Spleen (tissue), 11 donors: ENCODE measurements at regions not wholly inside any gene's neighbourhood (a gene's known extent, or its start where the extent isn't known, plus 50 kb on each side); places are given as distances from the start of the nearest gene placed in this dataset.

Experiments
- DNase-seq: peaks from one replicate; pipeline ENCODE4 v3.0.0-alpha.2; 2020
- H3K27ac ChIP-seq, 8 donors: fragments of 200-600 bp; sonication (generic) in 7 of 8; 1 replicate in 4 of 8; 2 replicates in 4 of 8; pipeline versions ENCODE4 v1.5.0 to v1.8.0; 2016 to 2021; ENCODE audit warnings: inconsistent platforms in 4 of 8, mild to moderate bottlenecking in 4 of 8, moderate library complexity in 1 of 8
- H3K27me3 ChIP-seq, 7 donors: fragments of 200-600 bp; sonication (generic) in 6 of 7; replicated peaks in 1 of 7; 1 replicate in 4 of 7; 2 replicates in 3 of 7; pipeline versions ENCODE4 v1.5.0 to v1.8.0; 2016 to 2021; ENCODE audit warnings: inconsistent platforms in 3 of 7, mild to moderate bottlenecking in 1 of 7
- H3K36me3 ChIP-seq, 6 donors: fragments of 200-600 bp; sonication (generic) in 5 of 6; 1 replicate in 4 of 6; 2 replicates in 2 of 6; pipeline versions ENCODE4 v1.5.0 to v1.8.0; 2016 to 2021; ENCODE audit warnings: inconsistent platforms in 2 of 6
- H3K4me1 ChIP-seq, 6 donors: fragments of 200-600 bp; sonication (generic) in 5 of 6; 1 replicate in 3 of 6; 2 replicates in 3 of 6; pipeline versions ENCODE4 v1.5.0 to v1.8.0; 2016 to 2021; ENCODE audit warnings: inconsistent platforms in 3 of 6
- H3K4me3 ChIP-seq, 8 donors: fragments of 200-600 bp; sonication (generic) in 7 of 8; 1 replicate in 4 of 8; 2 replicates in 4 of 8; pipeline versions ENCODE4 v1.5.0 to v1.8.0; 2016 to 2021; ENCODE audit warnings: inconsistent platforms in 4 of 8, mild to moderate bottlenecking in 4 of 8, moderate library complexity in 2 of 8
- H3K9me3 ChIP-seq, 8 donors: fragments of 200-600 bp; sonication (generic) in 7 of 8; 1 replicate in 4 of 8; 2 replicates in 4 of 8; pipeline versions ENCODE4 v1.5.0 to v1.8.0; 2016 to 2021; ENCODE audit warnings: inconsistent platforms in 4 of 8
- POLR2A ChIP-seq, 3 donors: fragments of 450-650 bp; IDR thresholded peaks; one replicate each; pipeline ENCODE4 v1.5.1; 2017; ENCODE audit warnings: antibody characterized with exemption in 3 of 3, mild to moderate bottlenecking in 1 of 3
- POLR2AphosphoS5 ChIP-seq, 3 donors: sonication (generic); formaldehyde crosslinking; IDR thresholded peaks; one replicate each; pipeline ENCODE4 v1.5.1; 2017; ENCODE audit warnings: antibody characterized with exemption in 3 of 3
- WGBS, 5 donors: extraction: QIAGEN DNeasy Blood & Tissue Kit in 3 of 5; methylation state at CpG; one replicate each; pipeline versions ENCODE4 v1.1.5 to v1.1.7; 2013 to 2018; 5-methylcytosine and 5-hydroxymethylcytosine counted together
- intact Hi-C: fragments of 100-400 bp; cut with DNase I; formaldehyde crosslinking; loops from one replicate; pipeline ENCODE4 v1.15.0; 2023; ENCODE audit warnings: low total_unique reads
- TF ChIP-seq, protein P1 (sequence below), 11 experiments: fragments of 200-600 bp in 7 of 11; fragments of 450-650 bp in 4 of 11; sonication (generic) in 4 of 11; IDR thresholded peaks in 8 of 11; conservative IDR thresholded peaks in 3 of 11; 1 replicate in 7 of 11; 2 replicates in 4 of 11; pipeline versions ENCODE4 v1.4.0 to v1.8.0; 2016 to 2021; ENCODE audit warnings: antibody characterized with exemption in 11 of 11, inconsistent platforms in 4 of 11, mild to moderate bottlenecking in 1 of 11
- donor health status: healthy with polysubstance abuse.
- donor health status: DM: no; HTN: no; CAD: no; lungs with moderate emphysema.
- donor health status: DM: no; HTN: no; CAD: no.
- donor health status: Bipolar disorder and iron deficiency.
- donor health status: healthy.
- donor health status: DM: no; HTN: no; CAD: no.
- donor health status: DM: yes; HTN: yes; CAD: no.

- H3K4me3 ChIP-seq = no peak overlapping the region
- no peaks in the 10 kb centered on the region for H3K4me1 ChIP-seq
- no peak overlapping the region for H3K27ac ChIP-seq
- no peak for DNase-seq
- intact Hi-C loops = no loop called here
- H3K36me3 ChIP-seq = no peaks in the 10 kb centered on the region
- no peaks in the 10 kb centered on the region for H3K9me3 ChIP-seq
- TF ChIP-seq, protein P1, sequence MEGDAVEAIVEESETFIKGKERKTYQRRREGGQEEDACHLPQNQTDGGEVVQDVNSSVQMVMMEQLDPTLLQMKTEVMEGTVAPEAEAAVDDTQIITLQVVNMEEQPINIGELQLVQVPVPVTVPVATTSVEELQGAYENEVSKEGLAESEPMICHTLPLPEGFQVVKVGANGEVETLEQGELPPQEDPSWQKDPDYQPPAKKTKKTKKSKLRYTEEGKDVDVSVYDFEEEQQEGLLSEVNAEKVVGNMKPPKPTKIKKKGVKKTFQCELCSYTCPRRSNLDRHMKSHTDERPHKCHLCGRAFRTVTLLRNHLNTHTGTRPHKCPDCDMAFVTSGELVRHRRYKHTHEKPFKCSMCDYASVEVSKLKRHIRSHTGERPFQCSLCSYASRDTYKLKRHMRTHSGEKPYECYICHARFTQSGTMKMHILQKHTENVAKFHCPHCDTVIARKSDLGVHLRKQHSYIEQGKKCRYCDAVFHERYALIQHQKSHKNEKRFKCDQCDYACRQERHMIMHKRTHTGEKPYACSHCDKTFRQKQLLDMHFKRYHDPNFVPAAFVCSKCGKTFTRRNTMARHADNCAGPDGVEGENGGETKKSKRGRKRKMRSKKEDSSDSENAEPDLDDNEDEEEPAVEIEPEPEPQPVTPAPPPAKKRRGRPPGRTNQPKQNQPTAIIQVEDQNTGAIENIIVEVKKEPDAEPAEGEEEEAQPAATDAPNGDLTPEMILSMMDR (IDR thresholded peaks at IDR 0.05 in 8 of 11, conservative IDR thresholded peaks at IDR 0.05 in 3 of 11) = no peak
- TF ChIP-seq POLR2A (IDR thresholded peaks at IDR 0.05) (no peak), POLR2AphosphoS5 (IDR thresholded peaks at IDR 0.05) (no peak)
- H3K27me3 ChIP-seq = no peaks in the 10 kb centered on the region
Observed at GRCh38 chr4:129821963-129822362, 726.0 kb downstream of the C4orf33 start.

GRCh38 chr4:129822701-129823100 is 726.7 kb downstream of the C4orf33 start:
- 64 to 84% (median 68%) methylated on average over 2 of the region's 2 CpGs for WGBS, 5 donors
- TF ChIP-seq POLR2AphosphoS5 (IDR thresholded peaks at IDR 0.05) (no peak), POLR2A (IDR thresholded peaks at IDR 0.05) (no peak)
- TF ChIP-seq, protein P1 (IDR thresholded peaks at IDR 0.05 in 8 of 11, conservative IDR thresholded peaks at IDR 0.05 in 3 of 11) = no peak
- Histone ChIP-seq H3K36me3 (no peaks in the 10 kb centered on the region), H3K9me3 (no peaks in the 10 kb centered on the region), H3K4me3 (no peak overlapping the region), H3K27ac (no peak overlapping the region), H3K4me1 (no peaks in the 10 kb centered on the region), H3K27me3 (no peaks in the 10 kb centered on the region)
- intact Hi-C loops = no loop called here
- no peak for DNase-seq

GRCh38 chr4:129823105-129823504 is 727.2 kb downstream of the C4orf33 start:
- intact Hi-C loops = no loop called here
- no peak overlapping the region for H3K4me3 ChIP-seq
- no peaks in the 10 kb centered on the region for H3K36me3 ChIP-seq
- no peak for TF ChIP-seq POLR2AphosphoS5 (IDR thresholded peaks at IDR 0.05)
- TF ChIP-seq POLR2A (IDR thresholded peaks at IDR 0.05) = no peak
- TF ChIP-seq, protein P1 (IDR thresholded peaks at IDR 0.05 in 8 of 11, conservative IDR thresholded peaks at IDR 0.05 in 3 of 11) = no peak
- H3K27me3 ChIP-seq = no peaks in the 10 kb centered on the region
- no peak overlapping the region for H3K27ac ChIP-seq
- no peaks in the 10 kb centered on the region for H3K4me1 ChIP-seq
- H3K9me3 ChIP-seq = no peaks in the 10 kb centered on the region
- DNase-seq = no peak

GRCh38 chr4:129829373-129829772 is 733.4 kb downstream of the C4orf33 start:
- Histone ChIP-seq H3K9me3 (no peaks in the 10 kb centered on the region), H3K4me1 (no peaks in the 10 kb centered on the region), H3K36me3 (no peaks in the 10 kb centered on the region), H3K4me3 (no peak overlapping the region), H3K27me3 (no peaks in the 10 kb centered on the region), H3K27ac (no peak overlapping the region)
- no peak for TF ChIP-seq POLR2A (IDR thresholded peaks at IDR 0.05)
- TF ChIP-seq POLR2AphosphoS5 (IDR thresholded peaks at IDR 0.05) = no peak
- TF ChIP-seq, protein P1 (IDR thresholded peaks at IDR 0.05 in 8 of 11, conservative IDR thresholded peaks at IDR 0.05 in 3 of 11) = no peak
- 83 to 92% (median 87%) methylated on average over 2 of the region's 2 CpGs for WGBS, 5 donors
- intact Hi-C loops = no loop called here
- DNase-seq = no peak
